Kidney (tissue), 13 donors: ENCODE measurements at regions not wholly inside any gene's neighbourhood (a gene's known extent, or its start where the extent isn't known, plus 50 kb on each side); places are given as distances from the start of the nearest gene placed in this dataset.

Experiments used
- DNase-seq, 5 donors: peaks; one replicate each; pipeline ENCODE4 v3.0.0-alpha.2; 2013 to 2020
- FAIRE-seq: peaks from 2 replicates; lab custom pipeline; 2012; peaks lifted over from hg19 to GRCh38; lab: Jason Lieb, UNC
- H3K27ac ChIP-seq, 2 donors: one replicate each; pipeline ENCODE4 v1.7.0; 2013; ENCODE audit warnings: low read depth in 2 of 2, low read length in 2 of 2, inconsistent platforms in 1 of 2
- H3K27me3 ChIP-seq: one replicate; pipeline ENCODE4 v1.7.1; 2013; ENCODE audit warnings: low read length, inconsistent platforms; ENCODE audit not compliant: control insufficient read depth, insufficient read depth
- H3K36me3 ChIP-seq, 3 donors: one replicate each; pipeline versions ENCODE4 v1.7.0 to v1.7.1; 2013; ENCODE audit warnings: low read length in 3 of 3, control low read depth in 1 of 3, inconsistent platforms in 1 of 3; ENCODE audit not compliant: insufficient read depth in 3 of 3, control insufficient read depth in 2 of 3
- H3K4me1 ChIP-seq, 3 donors: one replicate each; pipeline versions ENCODE4 v1.7.0 to v1.7.1; 2013; ENCODE audit warnings: low read length in 3 of 3, inconsistent platforms in 1 of 3, low read depth in 1 of 3; ENCODE audit not compliant: control insufficient read depth in 2 of 3, insufficient read depth in 2 of 3
- H3K4me3 ChIP-seq, 3 donors: one replicate each; pipeline versions ENCODE4 v1.7.0 to v1.8.1; 2013; ENCODE audit warnings: low read length in 3 of 3, control low read depth in 1 of 3, inconsistent platforms in 1 of 3
- H3K9ac ChIP-seq, 3 donors: one replicate each; pipeline versions ENCODE4 v1.7.0 to v1.7.1; 2013; ENCODE audit warnings: low read length in 3 of 3, control low read depth in 1 of 3, inconsistent platforms in 1 of 3
- H3K9me3 ChIP-seq, 3 donors: one replicate each; pipeline versions ENCODE4 v1.7.0 to v1.7.1; 2013; ENCODE audit warnings: low read length in 3 of 3, control low read depth in 1 of 3, inconsistent platforms in 1 of 3; ENCODE audit not compliant: control insufficient read depth in 2 of 3, insufficient read depth in 1 of 3
- CTCF ChIP-seq: IDR thresholded peaks from 3 replicates; pipeline ENCODE4 v1.5.1; 2012; ENCODE audit warnings: mild to moderate bottlenecking, moderate library complexity, borderline replicate concordance; ENCODE audit not compliant: insufficient read depth; ENCODE audit errors: extremely low read depth
- intact Hi-C: fragments of 100-400 bp; cut with DNase I; formaldehyde crosslinking; loops from one replicate; pipeline ENCODE4 v1.11.1; 2022
- donor health status: control.
- donor health status: control.
- donor health status: control.
- donor health status: control.
- donor health status: control.
- donor health status: DM: yes; HTN: yes; CAD: no.
- donor health status: Normal renal cell carcinoma (clear cell type).

- Histone ChIP-seq H3K9me3 (no peaks in the 10 kb centered on the region), H3K36me3 (no peaks in the 10 kb centered on the region), H3K9ac (no peak overlapping the region), H3K4me1 (no peaks in the 10 kb centered on the region), H3K4me3 (no peak overlapping the region), H3K27ac (no peak overlapping the region), H3K27me3 (no peaks in the 10 kb centered on the region)
- no peak for TF ChIP-seq CTCF
- no peak for DNase-seq
- intact Hi-C loops, result no loop called here
- FAIRE-seq, result no peak
These were observed 1709.6 kb upstream of the WWC1 start for GRCh38 chr5:166581826-166582225.

GRCh38 chr5:166582416-166582815 is 1709.0 kb upstream of the WWC1 start:
- intact Hi-C loops, result no loop called here
- no peak overlapping the region for H3K27ac ChIP-seq
- FAIRE-seq (no peak), DNase-seq (no peak)
- no peak for TF ChIP-seq CTCF
- no peak overlapping the region for H3K9ac ChIP-seq
- H3K4me1 ChIP-seq, result no peaks in the 10 kb centered on the region
- no peaks in the 10 kb centered on the region for H3K27me3 ChIP-seq
- no peaks in the 10 kb centered on the region for H3K36me3 ChIP-seq
- H3K9me3 ChIP-seq, result no peaks in the 10 kb centered on the region
- H3K4me3 ChIP-seq, result no peak overlapping the region

- no peaks in the 10 kb centered on the region for H3K36me3 ChIP-seq
- H3K9me3 ChIP-seq, result no peaks in the 10 kb centered on the region
- intact Hi-C loops, result no loop called here
- DNase-seq (no peak), FAIRE-seq (no peak)
- H3K27me3 ChIP-seq, result no peaks in the 10 kb centered on the region
- H3K4me3 ChIP-seq, result no peak overlapping the region
- no peaks in the 10 kb centered on the region for H3K4me1 ChIP-seq
- TF ChIP-seq CTCF, result no peak
- H3K27ac ChIP-seq, result no peak overlapping the region
- no peak overlapping the region for H3K9ac ChIP-seq
These were observed 1696.9 kb upstream of the WWC1 start for GRCh38 chr5:166594567-166594966.

GRCh38 chr5:166595274-166595951 is 1696.0 kb upstream of the WWC1 start:
- FAIRE-seq, result no peak
- H3K4me3 ChIP-seq, result no peak overlapping the region
- no peak for TF ChIP-seq CTCF
- no peak overlapping the region for H3K27ac ChIP-seq
- H3K9ac ChIP-seq, result no peak overlapping the region
- intact Hi-C loops, result no loop called here
- no peaks in the 10 kb centered on the region for H3K9me3 ChIP-seq
- no peaks in the 10 kb centered on the region for H3K4me1 ChIP-seq
- DNase-seq, result peak in 2 of 5 donors; percentile 1 to 2
- H3K36me3 ChIP-seq, result no peaks in the 10 kb centered on the region
- H3K27me3 ChIP-seq, result no peaks in the 10 kb centered on the region
